HG03521 (cell line): ENCODE measurements at regions not wholly inside any gene's neighbourhood (a gene's known extent, or its start where the extent isn't known, plus 50 kb on each side); places are given as distances from the start of the nearest gene placed in this dataset.

Experiments used
- ATAC-seq: cut with Tn5 transposase; IDR thresholded peaks from one replicate; pipeline ENCODE4 v1.9.1; 2021; ENCODE audit warnings: mild to moderate bottlenecking, moderate library complexity; ENCODE audit not compliant: unreplicated experiment

DNA sequence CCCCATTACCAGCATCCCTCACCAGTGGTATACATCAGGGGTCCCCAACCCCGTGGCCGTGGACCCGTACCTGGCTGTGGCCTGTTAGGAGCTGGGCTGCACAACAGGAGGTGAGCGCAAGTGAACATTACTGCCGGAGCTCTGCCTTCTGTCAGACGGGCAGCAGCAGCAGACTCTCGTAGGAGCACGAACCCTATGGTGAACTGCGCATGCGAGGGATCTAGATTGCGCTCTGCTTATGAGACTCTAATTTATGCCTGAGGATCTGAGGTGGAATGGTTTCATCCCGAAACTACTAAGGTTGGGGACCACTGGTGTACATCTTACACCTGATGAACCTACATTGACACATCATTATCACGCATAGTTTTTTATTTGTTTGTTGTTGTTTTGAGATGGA, 52.8 kb upstream of the DHX15 start:
- ATAC-seq = no peak

- no peak for ATAC-seq
These were observed 54.1 kb upstream of the DHX15 start for GRCh38 chr4:24638396-24638875.

DNA sequence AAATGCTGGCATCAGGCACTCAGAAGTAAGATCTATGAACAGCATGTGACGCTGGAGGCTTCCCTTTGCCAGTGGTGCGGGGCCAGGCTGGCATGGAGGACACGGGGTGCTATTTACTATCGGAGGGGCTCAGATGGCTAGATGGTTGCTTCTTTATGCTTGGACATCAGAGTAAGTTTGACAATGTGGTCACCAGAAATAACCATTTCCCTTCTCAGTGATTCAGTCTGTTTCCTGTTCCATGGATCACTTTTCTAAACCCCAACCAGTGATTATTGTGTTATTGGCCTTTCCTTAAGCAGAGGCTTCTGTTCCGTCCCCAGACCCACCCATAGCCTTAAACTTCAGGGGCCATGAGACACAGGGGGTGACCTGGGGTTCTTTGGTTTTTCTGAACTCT, 55.4 kb upstream of the DHX15 start:
- no peak for ATAC-seq

GRCh38 chr4:24640366-24640765, 56.0 kb upstream of the DHX15 start:
- no peak for ATAC-seq

- ATAC-seq = no peak
These were observed 58.7 kb upstream of the DHX15 start for GRCh38 chr4:24642981-24643547.

DNA sequence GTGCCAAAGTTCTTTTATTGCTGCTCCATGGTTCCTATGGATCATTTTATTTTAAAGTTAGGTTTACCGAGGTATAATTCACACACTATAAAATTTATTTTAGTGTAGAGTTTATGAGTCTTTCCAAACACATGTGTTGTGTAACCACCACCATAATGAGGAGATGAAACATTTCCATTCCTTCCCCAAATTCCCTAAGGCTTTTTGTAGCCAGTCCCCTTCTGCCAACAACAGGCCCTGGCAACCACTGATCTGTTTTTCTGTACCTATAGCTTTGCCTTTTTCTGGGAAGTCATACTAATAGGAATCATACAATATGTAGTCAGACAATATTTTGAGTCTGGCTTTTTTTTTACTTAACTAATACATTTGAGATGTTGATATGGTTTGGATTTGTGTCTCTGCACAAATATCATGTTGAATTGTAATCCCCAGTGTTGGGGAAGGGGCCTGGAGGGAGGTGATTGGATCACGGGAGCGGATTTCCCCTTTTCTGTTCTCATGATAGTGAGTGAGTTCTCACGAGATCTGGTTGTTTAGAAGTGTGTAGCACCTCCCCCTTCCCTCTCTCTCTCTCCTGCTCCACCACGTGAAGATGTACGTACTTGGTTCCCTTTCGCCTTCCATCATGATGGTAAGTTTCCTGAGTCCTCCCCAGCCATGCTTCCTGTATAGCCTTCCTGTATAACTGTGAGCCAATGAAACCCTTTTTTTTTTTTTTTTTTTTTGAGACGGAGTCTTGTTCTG, 59.6 kb upstream of the DHX15 start:
- no peak for ATAC-seq

GRCh38 chr4:24644983-24645764, 60.8 kb upstream of the DHX15 start:
- no peak for ATAC-seq

DNA sequence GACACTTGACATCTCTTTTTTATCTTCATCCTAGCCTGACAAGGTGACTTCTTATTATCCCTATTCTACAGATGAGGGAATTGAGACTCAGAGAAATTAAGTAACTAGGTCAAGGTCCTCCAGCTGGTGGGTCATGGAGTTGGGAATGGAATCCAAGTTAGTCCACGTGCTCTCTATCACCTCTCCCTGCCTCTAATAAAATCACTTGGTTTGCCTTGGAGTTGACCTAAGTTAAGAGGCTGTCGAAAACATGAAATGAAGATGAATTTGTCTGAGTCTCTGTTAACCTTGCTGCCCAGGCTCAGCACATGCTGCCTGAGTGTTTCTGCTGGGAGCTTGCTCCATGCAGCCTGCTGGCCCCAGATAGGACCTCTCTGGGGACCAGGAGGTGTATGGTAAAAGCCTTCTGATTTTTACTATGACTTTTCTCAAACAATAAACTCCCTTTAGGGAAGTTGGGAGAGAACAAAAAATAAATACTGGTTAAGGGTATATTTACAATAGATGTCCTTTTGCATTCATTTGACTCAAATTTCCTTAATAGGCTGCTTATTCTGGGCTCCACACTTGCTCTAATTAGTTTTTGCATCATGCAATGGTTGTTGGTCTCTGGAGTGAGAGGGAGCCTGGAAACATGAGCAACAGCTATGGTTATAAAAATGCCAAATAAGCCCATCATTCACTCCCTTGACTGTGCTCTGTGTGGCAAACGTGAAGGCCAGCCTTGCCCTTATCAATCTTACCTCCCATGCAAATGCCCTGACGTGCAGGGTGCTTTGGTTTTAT, 61.6 kb upstream of the DHX15 start:
- no peak for ATAC-seq

DNA sequence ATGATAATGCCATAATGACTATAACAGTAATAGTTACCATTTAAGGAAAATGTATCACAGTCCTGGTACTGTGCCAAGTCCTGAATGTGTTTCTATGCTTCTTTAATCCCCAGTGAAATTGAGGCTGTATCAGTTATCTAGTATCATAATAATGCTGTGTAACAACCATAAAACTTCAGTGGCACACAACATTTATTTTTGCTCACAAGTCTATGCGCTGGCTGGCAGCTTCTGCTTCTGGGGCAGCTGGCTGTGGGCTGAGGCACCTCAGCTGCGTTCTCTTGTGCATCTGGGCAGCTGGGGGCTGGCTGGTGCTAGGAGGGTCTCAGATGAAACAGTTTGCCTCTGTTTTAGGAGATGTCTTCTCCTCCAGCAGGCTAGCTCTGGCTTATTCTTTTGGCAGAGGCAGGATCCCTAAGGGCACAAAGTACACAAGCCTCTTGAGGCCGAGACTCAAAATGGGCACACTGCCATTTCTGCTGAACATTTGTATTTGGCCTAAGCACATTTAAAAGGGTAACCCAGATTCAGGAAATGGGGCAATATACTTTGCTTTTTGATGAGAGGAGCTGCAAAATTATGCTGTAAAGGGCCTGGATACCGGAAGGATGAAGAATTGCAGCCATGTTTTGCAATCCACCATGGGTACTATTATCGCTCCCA, 62.6 kb upstream of the DHX15 start:
- ATAC-seq = no peak

DNA sequence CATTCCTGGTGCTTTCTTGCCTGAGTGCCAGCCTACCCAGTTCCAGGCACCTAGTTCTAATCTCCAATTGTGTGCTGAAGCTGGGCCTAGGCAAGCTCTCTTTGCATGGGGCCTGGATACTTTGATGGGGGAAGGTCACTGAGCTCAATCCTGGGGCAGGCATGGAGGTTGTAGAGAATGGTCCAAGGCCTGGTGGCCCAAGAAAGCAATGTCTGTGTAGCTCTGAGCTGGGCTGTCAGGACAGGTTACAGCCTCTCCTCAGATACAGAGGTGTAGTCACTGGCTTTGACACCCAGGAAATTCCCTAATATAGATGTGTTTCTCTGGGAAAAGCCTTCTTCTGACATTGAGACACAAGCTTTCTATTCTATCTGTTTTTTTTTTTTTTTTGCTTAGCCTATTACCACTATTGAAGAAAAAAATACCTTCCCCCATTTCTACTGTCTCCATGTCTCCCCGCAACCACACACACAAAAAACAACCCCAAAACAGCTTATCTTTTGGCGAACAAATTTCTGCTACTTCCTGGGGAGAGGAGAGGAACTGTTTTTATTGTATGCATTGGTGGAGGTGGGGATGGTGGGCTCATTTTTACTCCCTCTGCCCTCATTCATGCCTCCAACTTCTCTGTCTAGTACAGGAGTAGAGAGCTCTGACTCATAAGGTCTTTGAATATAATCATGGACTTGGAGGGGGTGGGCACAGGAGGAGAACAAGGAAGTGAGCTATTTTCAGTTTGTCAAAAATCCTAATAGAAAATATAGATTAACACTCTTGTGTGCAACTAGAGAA, 66.7 kb upstream of the DHX15 start:
- ATAC-seq = no peak

- no peak for ATAC-seq
These were observed 71.0 kb upstream of the DHX15 start for GRCh38 chr4:24655326-24655725.

DNA sequence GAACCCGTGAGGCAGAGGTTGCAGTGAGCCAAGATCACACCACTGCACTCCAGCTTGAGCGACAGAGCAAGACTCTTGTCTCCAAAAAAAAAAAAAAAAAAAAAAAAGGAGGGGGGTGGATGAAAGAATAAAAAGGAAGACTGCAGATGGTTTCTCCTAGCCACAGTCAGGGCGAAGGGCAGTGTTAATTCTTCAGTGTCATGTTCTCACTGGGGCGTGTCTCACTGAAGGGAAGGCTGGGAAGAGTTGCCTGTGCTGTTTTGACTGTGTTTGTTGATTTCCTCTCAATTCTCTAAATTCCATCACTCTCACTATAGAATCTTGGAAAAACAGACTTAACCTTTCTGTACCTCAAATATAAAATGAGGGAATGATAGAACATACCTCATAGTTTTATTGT, 71.6 kb upstream of the DHX15 start:
- ATAC-seq = no peak

DNA sequence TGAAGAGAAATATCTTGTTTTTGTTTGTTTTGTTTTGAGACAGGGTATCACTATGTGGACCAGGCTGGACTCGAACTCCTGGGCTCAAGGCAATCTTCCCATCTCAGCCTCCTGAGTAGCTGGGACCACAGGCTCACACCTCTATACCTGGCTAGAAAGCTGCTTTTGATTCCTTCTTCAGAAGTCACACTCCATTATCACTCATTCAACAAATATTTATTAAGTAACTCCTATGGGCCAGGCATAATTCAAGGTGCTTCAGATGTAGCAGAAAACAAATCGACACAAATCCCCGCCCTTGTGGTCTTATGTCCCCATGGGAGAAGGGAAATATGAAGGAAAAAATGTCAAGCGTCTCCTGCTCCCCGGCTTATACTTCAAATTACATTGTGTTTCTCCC, 72.6 kb upstream of the DHX15 start:
- no peak for ATAC-seq

DNA sequence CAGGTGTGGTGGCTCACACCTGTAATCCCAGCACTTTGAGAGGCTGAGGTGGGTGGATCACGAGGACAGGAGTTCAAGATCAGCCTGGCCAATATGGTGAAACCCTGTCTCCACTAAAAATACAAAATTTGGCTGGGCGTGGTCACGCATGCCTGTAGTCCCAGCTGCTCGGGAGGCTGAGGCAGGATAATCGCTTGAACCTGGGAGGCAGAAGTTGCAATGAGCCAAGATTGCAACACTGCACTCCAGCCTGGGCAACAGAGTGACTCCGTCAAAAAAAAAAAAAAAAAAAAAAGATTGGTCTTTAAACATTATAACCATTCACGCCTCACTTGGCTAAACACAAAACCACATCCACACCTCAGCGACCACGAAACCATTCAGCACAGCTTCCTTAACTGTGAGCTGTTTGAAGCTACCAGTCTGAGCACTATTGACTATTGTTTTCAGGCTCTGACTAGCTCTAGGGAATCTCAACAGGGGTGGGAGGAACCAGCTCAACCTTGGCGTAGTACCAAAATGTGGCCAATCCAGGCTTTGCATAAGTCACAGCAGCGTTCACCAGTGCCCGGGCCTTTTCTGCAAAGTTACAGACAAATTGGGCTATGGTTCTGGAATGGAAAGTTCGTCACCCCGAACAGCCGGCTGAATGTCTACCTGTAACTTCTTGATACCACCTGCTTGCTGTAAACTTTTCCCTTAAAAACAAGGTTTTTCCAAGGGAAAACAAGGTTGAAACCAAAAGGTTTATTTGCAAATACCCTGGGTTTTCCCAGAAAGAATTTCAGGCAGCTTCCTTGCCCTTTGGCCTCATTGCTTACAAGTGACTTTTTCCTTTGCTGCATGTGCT, 73.6 kb upstream of the DHX15 start:
- peak; percentile 93 for ATAC-seq

DNA sequence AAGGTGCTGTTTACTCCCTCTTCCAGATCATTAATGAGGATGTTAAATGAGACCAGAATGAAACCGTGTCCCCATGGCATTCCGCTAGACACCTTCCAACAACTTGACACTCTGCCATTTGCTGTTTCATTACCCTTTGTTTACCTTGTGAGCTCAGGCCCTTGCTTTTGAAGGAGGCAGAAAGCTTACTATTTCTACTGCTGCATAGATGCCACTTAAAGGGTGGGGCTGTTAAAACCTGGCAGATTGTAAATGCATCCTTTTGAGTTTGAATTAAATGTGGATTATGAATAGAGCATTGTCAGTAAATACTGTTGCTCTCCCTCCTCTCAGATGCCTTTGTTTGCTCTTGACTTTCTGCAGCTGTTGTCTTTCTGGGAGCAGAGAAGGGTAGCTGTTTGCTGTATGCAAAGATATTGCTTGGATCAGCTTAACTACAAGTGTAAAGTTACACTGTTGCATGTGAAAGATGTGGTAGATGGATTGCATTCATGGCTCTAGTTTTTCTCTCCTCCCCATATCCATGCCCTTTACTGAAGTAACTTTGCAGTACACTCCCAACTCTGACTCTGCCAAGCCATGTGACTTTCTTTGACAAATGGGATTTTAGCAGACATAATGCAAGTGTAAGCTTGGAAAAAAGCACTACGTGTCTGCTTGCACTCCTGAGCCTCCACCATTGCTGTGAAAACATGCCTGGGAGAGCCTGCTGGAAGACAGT, 75.0 kb upstream of the DHX15 start:
- ATAC-seq = no peak

GRCh38 chr4:24662056-24662455, 77.7 kb upstream of the DHX15 start:
- ATAC-seq = no peak

GRCh38 chr4:24662542-24662941, 78.2 kb upstream of the DHX15 start:
- ATAC-seq = no peak

DNA sequence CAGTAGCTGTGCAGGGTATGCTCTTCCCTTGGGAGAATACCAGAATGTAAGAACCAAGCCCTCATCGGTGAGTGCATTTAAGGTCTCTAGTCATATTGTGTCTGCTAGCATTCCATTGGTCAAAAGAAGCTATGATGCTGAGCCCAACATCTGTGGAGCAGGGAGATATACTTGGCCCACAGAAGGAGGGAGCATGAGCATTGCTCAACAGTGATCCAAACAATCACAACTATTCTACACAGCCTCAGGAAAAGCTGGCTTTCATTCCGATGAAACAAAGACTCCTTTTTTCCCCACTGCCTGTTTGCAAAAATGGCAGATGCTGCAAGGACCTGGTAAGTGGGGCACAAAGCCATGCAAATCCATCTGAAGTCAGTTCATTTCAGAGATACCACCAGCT, 80.6 kb upstream of the DHX15 start:
- no peak for ATAC-seq
